B cell (primary cell): ENCODE measurements at regions not wholly inside any gene's neighbourhood (a gene's known extent, or its start where the extent isn't known, plus 50 kb on each side); places are given as distances from the start of the nearest gene placed in this dataset.

Experiments used
- ATAC-seq: fragments of 200-7000 bp; cut with Tn5 transposase; one replicate; pipeline ENCODE4 v1.10.0; 2021; ENCODE audit warnings: low read depth, mild to moderate bottlenecking, moderate number of reproducible peaks, moderate library complexity
- CTCF ChIA-PET: fragments of 350-600 bp; sonication (Branson Sonifier 250); formaldehyde crosslinking; loops from one replicate; lab custom pipeline; 2021; ENCODE audit warnings: antibody characterized with exemption, inconsistent platforms; lab: Charles Lee
- POLR2A ChIA-PET: fragments of 350-600 bp; sonication (Branson Sonifier 250); formaldehyde crosslinking; loops from one replicate; lab custom pipeline; 2021; ENCODE audit warnings: antibody characterized with exemption; lab: Charles Lee
- DNase-seq: peaks from one replicate; pipeline ENCODE4 v3.0.0; 2013
- H2AFZ ChIP-seq: 2 replicates; pipeline ENCODE4 v1.6.1; 2012; ENCODE audit warnings: mild to moderate bottlenecking, low read depth, low read length; ENCODE audit not compliant: insufficient read depth, poor library complexity, severe bottlenecking
- H3K27ac ChIP-seq, 2 donors: 1 replicate in 1 of 2; 2 replicates in 1 of 2; pipeline ENCODE4 v1.5.1; 2012 to 2013; ENCODE audit warnings: low read length in 2 of 2, mild to moderate bottlenecking in 2 of 2, moderate library complexity in 1 of 2
- H3K27me3 ChIP-seq, 4 experiments: fragments of 200-600 bp in 1 of 4; sonication (generic) in 1 of 4; replicated peaks in 1 of 4; 1 replicate in 2 of 4; 2 replicates in 2 of 4; pipeline versions ENCODE4 v1.6.1 to v1.7.0; 2013 to 2016; ENCODE audit warnings: low read length in 3 of 4, mild to moderate bottlenecking in 2 of 4, mixed read lengths in 1 of 4, moderate library complexity in 1 of 4; ENCODE audit not compliant: insufficient read depth in 4 of 4, control insufficient read depth in 3 of 4; ENCODE audit errors: control extremely low read depth in 1 of 4
- H3K36me3 ChIP-seq, 2 experiments: replicated peaks in 1 of 2; 1 replicate in 1 of 2; 2 replicates in 1 of 2; pipeline versions ENCODE4 v1.6.1 to v1.7.1; 2013; ENCODE audit warnings: low read length in 1 of 2; ENCODE audit not compliant: insufficient read depth in 2 of 2, control insufficient read depth in 1 of 2; ENCODE audit errors: control extremely low read depth in 1 of 2, extremely low read depth in 1 of 2
- H3K4me1 ChIP-seq, 2 donors: fragments of 200-600 bp in 1 of 2; sonication (generic) in 1 of 2; 1 replicate in 1 of 2; 2 replicates in 1 of 2; pipeline versions ENCODE4 v1.5.1 to v1.6.1; 2013 to 2017; ENCODE audit warnings: low read length in 2 of 2; ENCODE audit not compliant: control insufficient read depth in 2 of 2, insufficient read depth in 2 of 2
- H3K4me2 ChIP-seq: replicated peaks from 2 replicates; pipeline ENCODE3; 2012; ENCODE audit warnings: mild to moderate bottlenecking, low read depth, low read length; ENCODE audit not compliant: poor library complexity, severe bottlenecking
- H3K4me3 ChIP-seq, 5 experiments: fragments of 200-600 bp in 1 of 5; sonication (generic) in 1 of 5; 1 replicate in 3 of 5; 2 replicates in 2 of 5; pipeline versions ENCODE4 v1.5.1 to v1.7.0; 2011 to 2016; ENCODE audit warnings: low read length in 4 of 5, mild to moderate bottlenecking in 4 of 5, low read depth in 2 of 5, control low read depth in 1 of 5, moderate library complexity in 1 of 5; ENCODE audit not compliant: insufficient read depth in 1 of 5; ENCODE audit errors: control extremely low read depth in 1 of 5, extremely low read depth in 1 of 5
- H3K79me2 ChIP-seq: fragments of 200-600 bp; sonication (generic); one replicate; pipeline ENCODE4 v1.6.0; 2016; ENCODE audit warnings: low read length; ENCODE audit not compliant: control insufficient read depth, insufficient read depth
- H3K9ac ChIP-seq: fragments of 200-600 bp; sonication (generic); 2 replicates; pipeline ENCODE4 v1.6.1; 2017; ENCODE audit warnings: mild to moderate bottlenecking, low read length, moderate library complexity
- H3K9me3 ChIP-seq, 3 donors: one replicate each; pipeline versions ENCODE4 v1.6.1 to v1.7.1; 2013; ENCODE audit warnings: low read length in 2 of 3; ENCODE audit not compliant: control insufficient read depth in 2 of 3, insufficient read depth in 1 of 3; ENCODE audit errors: control extremely low read depth in 1 of 3
- H4K20me1 ChIP-seq: 2 replicates; pipeline ENCODE4 v1.6.0; 2012; ENCODE audit warnings: mild to moderate bottlenecking, low read length; ENCODE audit not compliant: insufficient read depth, control insufficient read depth, poor library complexity, severe bottlenecking
- H3K27ac Mint-ChIP-seq: one replicate; pipeline ENCODE4 v1.8.0; 2021; ENCODE audit warnings: mixed read lengths
- H3K27me3 Mint-ChIP-seq: one replicate; pipeline ENCODE4 v1.8.0; 2021; ENCODE audit warnings: mixed read lengths
- H3K4me1 Mint-ChIP-seq: one replicate; pipeline ENCODE4 v1.8.0; 2021; ENCODE audit warnings: mixed read lengths
- H3K4me3 Mint-ChIP-seq: one replicate; pipeline ENCODE4 v1.8.0; 2021; ENCODE audit warnings: mixed read lengths
- H3K9me3 Mint-ChIP-seq: one replicate; pipeline ENCODE4 v1.8.0; 2022; ENCODE audit warnings: mixed read lengths; ENCODE audit not compliant: insufficient read depth
- CTCF ChIP-seq: fragments of 200-600 bp; IDR thresholded peaks from one replicate; pipeline ENCODE4 v1.8.0; 2022; ENCODE audit warnings: antibody characterized with exemption, mild to moderate bottlenecking
- EZH2 ChIP-seq: IDR thresholded peaks from 2 replicates; pipeline ENCODE4 v1.6.1; 2012; ENCODE audit warnings: borderline replicate concordance, low read depth, mild to moderate bottlenecking, moderate library complexity, low read length; ENCODE audit not compliant: insufficient read depth, poor library complexity, severe bottlenecking
- WGBS: methylation state at CpG from one replicate; pipeline ENCODE4 v1.1.5; 2013; ENCODE audit warnings: missing lambda C conversion rate; ENCODE audit not compliant: insufficient coverage; 5-methylcytosine and 5-hydroxymethylcytosine counted together
- intact Hi-C: fragments of 100-400 bp; cut with micrococcal nuclease; formaldehyde crosslinking; loops from one replicate; pipeline ENCODE4 v1.10.0; 2022

GRCh38 chr17:77687417-77687816 is 271.1 kb upstream of the TNRC6C start:
- H3K36me3 ChIP-seq: no peaks in the 10 kb centered on the region
- 96% methylated on average over 4 of the region's 6 CpGs for WGBS
- H3K27me3 ChIP-seq: peaks cover 0 to 34% (median 6%) of the 10 kb centered on the region in 4 experiments
- H3K4me2 ChIP-seq: no peak overlapping the region
- H3K4me1 Mint-ChIP-seq: peaks cover 18% of the 10 kb centered on the region
- ChIA-PET POLR2A (no interaction called here), CTCF (no interaction called here)
- no peaks in the 10 kb centered on the region for H3K79me2 ChIP-seq
- peaks cover 14 to 17% of the 10 kb centered on the region in 2 donors for H3K4me1 ChIP-seq
- no peaks in the 10 kb centered on the region for H3K9me3 Mint-ChIP-seq
- intact Hi-C loops: no loop called here
- no peak for DNase-seq
- no peak overlapping the region for H3K27ac Mint-ChIP-seq
- no peak overlapping the region for H3K4me3 Mint-ChIP-seq
- no peak for TF ChIP-seq EZH2
- no peak for TF ChIP-seq CTCF
- H3K4me3 ChIP-seq: no peak overlapping the region
- ATAC-seq: no peak
- no peaks in the 10 kb centered on the region for H3K9me3 ChIP-seq
- no peak overlapping the region for H3K9ac ChIP-seq
- H3K27ac ChIP-seq: no peak overlapping the region
- no peaks in the 10 kb centered on the region for H4K20me1 ChIP-seq
- H3K27me3 Mint-ChIP-seq: peaks cover 56% of the 10 kb centered on the region
- no peak overlapping the region for H2AFZ ChIP-seq

GRCh38 chr17:77687921-77688320 is 270.6 kb upstream of the TNRC6C start:
- intact Hi-C loops: no loop called here
- H2AFZ ChIP-seq: no peak overlapping the region
- POLR2A ChIA-PET: no interaction called here
- DNase-seq (no peak), ATAC-seq (no peak)
- H3K9ac ChIP-seq: no peak overlapping the region
- no peak overlapping the region for H3K4me2 ChIP-seq
- H3K27me3 Mint-ChIP-seq: peaks cover 57% of the 10 kb centered on the region
- TF ChIP-seq EZH2: no peak
- TF ChIP-seq CTCF: no peak
- CTCF ChIA-PET: no interaction called here
- no peaks in the 10 kb centered on the region for H4K20me1 ChIP-seq
- peaks cover 0 to 34% (median 6%) of the 10 kb centered on the region in 4 experiments for H3K27me3 ChIP-seq
- H3K27ac ChIP-seq: no peak overlapping the region
- no peak overlapping the region for H3K4me3 Mint-ChIP-seq
- H3K4me1 ChIP-seq: peaks cover 14 to 17% of the 10 kb centered on the region in 2 donors
- no peak overlapping the region for H3K27ac Mint-ChIP-seq
- H3K4me1 Mint-ChIP-seq: peaks cover 18% of the 10 kb centered on the region
- no peaks in the 10 kb centered on the region for H3K79me2 ChIP-seq
- no peaks in the 10 kb centered on the region for H3K9me3 Mint-ChIP-seq
- 89% methylated on average over 13 of the region's 16 CpGs for WGBS
- H3K4me3 ChIP-seq: no peak overlapping the region
- no peaks in the 10 kb centered on the region for H3K36me3 ChIP-seq
- H3K9me3 ChIP-seq: no peaks in the 10 kb centered on the region
